ENCODE measurements at regions not wholly inside any gene's neighbourhood (a gene's known extent, or its start where the extent isn't known, plus 50 kb on each side); places are given as distances from the start of the nearest gene placed in this dataset.

DNA sequence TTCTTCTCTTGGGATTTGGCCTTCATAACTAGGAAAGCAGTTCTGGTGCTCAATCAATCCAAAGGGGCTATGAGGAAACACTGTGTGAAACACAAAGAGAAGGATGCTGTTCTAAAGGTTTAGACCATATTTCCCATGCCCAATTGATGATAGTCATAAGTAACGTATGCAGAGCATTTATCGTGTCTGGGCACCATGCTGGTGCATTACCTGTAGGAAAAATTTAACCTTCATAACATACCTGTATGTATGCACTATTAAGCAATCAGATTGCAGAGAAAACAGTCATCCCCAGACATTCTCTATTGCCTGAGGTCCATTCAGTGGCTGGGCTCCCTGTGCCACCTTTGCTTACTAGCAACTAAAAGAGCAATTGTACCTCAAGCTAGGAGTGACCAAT, 381.4 kb downstream of the PLPP3 start:
- no peak for DNase-seq (ENCODE audit: low read depth)
- in situ Hi-C loops (cut with HindIII; ENCODE audit: low sequenced_read_pairs): no loop called here
- no peak for TF ChIP-seq CTCF (IDR thresholded peaks at IDR 0.05; ENCODE audit: low read depth, low read length, missing control alignments)
- no peak overlapping the region for H3K4me3 ChIP-seq (ENCODE audit: low read depth, low read length)

DNA sequence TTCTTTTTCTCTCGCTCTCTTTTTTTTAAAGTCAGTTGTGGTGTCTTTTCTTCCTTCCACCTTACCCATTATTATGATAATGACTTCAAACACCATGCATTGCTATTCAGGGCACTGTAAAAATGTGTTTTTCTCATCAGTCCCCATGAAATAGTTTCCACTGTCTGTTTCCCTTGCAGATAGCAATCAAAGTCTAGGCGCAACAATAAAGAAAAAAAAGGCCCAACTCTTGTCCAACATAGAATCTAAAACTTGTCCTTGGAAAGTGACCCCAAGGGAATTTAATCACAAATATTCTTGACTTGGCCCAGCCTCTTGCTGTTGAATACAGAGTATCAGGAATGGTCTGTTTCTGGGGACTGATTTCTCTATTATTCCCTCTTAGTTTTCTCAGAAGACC, 382.5 kb downstream of the PLPP3 start:
- in situ Hi-C loops (cut with HindIII; ENCODE audit: low sequenced_read_pairs): no loop called here

GRCh38 chr1:56194701-56195300, 384.6 kb downstream of the PLPP3 start:
- in situ Hi-C loops (cut with HindIII; ENCODE audit: low sequenced_read_pairs): no loop called here
- H3K4me3 ChIP-seq (ENCODE audit: low read depth, low read length): no peak overlapping the region
- no peak for DNase-seq (ENCODE audit: low read depth)
- no peak for TF ChIP-seq CTCF (IDR thresholded peaks at IDR 0.05; ENCODE audit: low read depth, low read length, missing control alignments)

More for the DNA sequence above, 382.5 kb downstream of the PLPP3 start:
- TF ChIP-seq CTCF (IDR thresholded peaks at IDR 0.05; ENCODE audit: low read depth, low read length, missing control alignments): no peak
- no peak overlapping the region for H3K4me3 ChIP-seq (ENCODE audit: low read depth, low read length)
- DNase-seq (ENCODE audit: low read depth): no peak

GRCh38 chr1:56193656-56194055, 385.7 kb downstream of the PLPP3 start:
- H3K4me3 ChIP-seq (ENCODE audit: low read depth, low read length): no peak overlapping the region
- no peak for DNase-seq (ENCODE audit: low read depth)
- no peak for TF ChIP-seq CTCF (IDR thresholded peaks at IDR 0.05; ENCODE audit: low read depth, low read length, missing control alignments)
- in situ Hi-C loops (cut with HindIII; ENCODE audit: low sequenced_read_pairs): no loop called here

DNA sequence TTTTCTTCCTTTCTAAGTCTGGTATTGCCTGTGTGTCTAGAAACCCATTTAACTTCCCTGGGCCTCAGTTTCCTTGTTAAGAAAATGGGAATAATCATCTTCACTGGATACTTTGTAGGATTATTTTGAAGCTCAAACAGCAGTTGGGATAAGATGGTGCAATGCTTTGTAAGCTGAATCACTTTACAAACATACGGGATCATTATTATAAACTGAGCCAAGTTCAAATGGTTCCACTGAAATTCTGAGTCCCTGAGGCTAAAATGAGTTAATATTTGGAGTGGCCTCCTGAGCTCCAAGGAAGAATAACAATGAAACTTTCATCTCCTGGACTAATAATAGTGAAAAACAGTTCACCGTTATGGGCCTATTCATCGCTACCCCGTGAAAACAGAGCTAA, 388.0 kb downstream of the PLPP3 start:
- no peak for DNase-seq (ENCODE audit: low read depth)
- TF ChIP-seq CTCF (IDR thresholded peaks at IDR 0.05; ENCODE audit: low read depth, low read length, missing control alignments): no peak
- no peak overlapping the region for H3K4me3 ChIP-seq (ENCODE audit: low read depth, low read length)
- in situ Hi-C loops (cut with HindIII; ENCODE audit: low sequenced_read_pairs): no loop called here

DNA sequence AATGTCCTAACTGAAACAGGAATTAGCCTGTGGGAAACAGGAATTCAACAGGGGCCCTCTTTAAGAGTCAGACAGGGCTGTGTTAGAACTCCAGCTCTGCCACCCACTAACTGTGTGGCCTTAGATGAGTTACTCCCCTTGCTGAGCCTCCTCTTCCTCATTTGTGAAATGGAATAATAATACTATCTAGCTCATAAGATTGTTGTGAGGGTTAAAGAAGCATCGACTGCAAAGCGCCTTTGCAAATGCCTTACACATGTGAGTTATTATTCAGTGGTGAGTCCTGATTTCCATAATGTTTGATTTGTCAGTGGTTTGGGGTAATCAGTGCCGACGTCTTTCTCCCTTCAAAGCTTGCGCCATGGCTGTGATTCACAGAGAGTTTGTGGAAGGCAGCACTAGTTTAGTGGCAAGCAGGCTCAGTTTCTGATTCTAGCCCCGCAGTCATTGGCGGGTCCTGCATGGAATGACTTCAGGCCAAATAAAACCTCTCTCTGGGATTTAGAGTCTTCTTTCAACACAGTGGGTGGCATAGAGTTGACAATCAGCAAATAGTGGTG, 388.5 kb downstream of the PLPP3 start:
- in situ Hi-C loops (cut with HindIII; ENCODE audit: low sequenced_read_pairs): no loop called here
- no peak overlapping the region for H3K4me3 ChIP-seq (ENCODE audit: low read depth, low read length)

More for the DNA sequence above, 388.5 kb downstream of the PLPP3 start:
- no peak for TF ChIP-seq CTCF (IDR thresholded peaks at IDR 0.05; ENCODE audit: low read depth, low read length, missing control alignments)
- DNase-seq (ENCODE audit: low read depth): no peak

Measured in astrocyte of the cerebellum (primary cell).